DMS 273 (cell line): ENCODE measurements at regions not wholly inside any gene's neighbourhood (a gene's known extent, or its start where the extent isn't known, plus 50 kb on each side); places are given as distances from the start of the nearest gene placed in this dataset.
"Not testable (repeated sequence)": the region's sequence is repeated elsewhere in the genome, so short reads cannot be mapped to it uniquely, and the experiment has no call there.

Experiments used
- DNase-seq: peaks from one replicate; lab custom pipeline; 2025; ENCODE audit not compliant: unreplicated experiment; lab: John Stamatoyannopoulos, UW

DNA sequence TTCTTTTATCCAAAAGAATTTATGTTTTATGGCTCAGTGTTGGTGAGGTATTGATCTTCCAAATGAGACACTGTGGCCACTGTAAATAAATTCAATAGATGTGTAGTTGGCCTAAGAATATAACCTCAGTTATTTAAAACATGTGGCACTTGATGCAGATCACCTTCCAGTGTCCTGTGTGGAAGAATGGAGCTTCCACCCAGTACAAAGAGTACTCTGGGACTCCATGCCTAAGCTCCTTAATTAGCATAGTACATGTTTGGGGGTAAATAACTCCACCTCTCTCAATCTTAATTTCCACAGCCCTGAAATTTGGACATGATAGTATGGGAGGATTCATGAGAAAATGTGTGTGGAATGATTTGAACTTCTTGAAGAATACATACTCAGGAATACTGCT, 105.7 kb downstream of the SPDYE17 start:
- DNase-seq, result not testable (repeated sequence)

DNA sequence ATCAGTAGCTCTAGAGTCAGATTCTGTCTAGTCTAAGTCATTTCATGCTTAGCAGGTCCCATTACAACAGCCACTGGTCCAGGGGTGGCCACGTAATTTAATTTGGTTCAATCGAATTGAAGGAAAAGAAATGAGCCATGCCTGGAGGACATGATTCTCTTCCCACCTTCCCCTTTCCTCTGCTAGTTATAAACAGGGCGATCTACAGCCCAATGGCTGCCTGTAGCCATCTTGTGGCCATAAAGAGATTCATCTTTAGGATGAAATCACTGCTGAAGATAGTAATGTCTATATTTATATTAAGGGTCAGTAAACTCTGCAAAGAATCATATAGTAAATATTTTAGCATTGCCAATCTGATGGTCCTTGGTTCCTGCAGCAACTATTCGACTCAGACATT, 107.4 kb downstream of the SPDYE17 start:
- DNase-seq, result peak; percentile 23

DNA sequence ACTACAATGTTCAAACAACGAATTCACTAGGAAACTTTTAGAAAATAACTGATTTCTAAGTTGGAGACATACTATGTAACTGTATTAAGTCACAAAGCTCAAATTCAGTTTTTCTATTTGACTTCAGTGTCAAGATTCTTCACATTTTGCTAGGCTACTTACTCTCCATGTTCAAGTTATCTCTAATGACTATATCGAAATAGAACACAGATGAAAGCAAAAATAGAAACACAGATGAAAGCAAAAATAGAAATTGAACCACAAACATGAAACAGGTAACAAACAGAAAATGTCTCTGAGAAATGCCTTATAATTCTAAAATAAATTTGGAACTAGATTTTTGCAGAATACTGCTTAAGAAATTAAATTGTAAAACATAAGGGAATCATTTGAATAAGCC, 113.5 kb downstream of the SPDYE17 start:
- DNase-seq, result not testable (repeated sequence)

DNA sequence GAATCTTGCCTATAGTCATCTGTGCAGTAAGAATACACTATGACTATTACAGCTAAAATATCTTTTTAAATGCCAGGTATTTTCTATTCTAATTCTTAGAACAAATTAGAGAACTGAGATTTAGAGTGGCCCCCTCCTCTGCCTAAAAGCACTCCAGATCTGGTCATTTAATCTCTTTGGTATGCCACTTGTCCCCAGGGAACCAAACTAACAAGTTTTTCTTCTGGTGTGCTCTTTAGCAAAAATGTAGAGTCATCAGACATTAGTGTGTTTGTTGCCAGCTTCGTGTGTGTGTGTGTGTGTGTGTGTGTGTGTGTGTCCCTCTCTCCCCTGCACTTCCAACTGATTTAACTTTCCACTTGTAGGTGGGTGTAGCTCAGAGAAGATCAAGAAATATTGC, 117.8 kb downstream of the SPDYE17 start:
- DNase-seq, result not testable (repeated sequence)

DNA sequence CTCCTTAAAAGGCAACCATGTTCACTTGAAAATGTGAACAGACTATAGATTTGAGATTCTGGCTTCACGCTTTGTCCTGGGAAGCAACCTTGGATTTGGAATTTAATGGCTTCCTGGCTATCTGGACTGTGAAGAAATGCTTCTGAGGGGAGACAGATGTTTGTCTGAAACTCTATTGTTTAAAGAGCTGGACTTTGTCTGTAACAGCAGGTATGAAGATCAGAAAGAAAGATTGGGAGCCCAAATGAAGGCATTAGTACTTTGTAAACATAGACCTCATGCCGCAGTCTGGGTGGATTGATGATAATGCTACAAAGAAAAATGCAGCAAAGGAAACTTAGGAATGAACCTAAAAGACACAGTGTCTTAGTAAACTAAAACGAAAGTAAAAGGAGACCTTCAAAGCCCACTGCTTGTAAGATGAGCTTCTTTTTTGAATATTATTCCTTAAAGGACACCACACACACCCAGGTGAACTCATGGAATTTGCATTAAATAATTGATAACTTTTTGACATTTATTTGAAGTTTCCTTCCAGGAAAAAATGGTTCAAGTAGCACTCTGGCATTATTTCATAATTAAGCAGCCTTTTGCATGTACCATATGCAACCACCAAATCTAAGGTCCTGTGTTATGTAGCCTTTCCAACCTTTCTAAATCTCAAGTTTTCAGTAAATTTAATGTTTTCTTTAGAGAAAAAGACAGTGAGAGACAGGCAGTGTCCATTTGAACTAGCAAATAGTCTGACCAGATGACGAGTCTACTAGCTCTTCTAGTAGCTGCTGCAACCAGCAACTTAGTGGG, 119.9 kb downstream of the SPDYE17 start:
- DNase-seq, result not testable (repeated sequence)

DNA sequence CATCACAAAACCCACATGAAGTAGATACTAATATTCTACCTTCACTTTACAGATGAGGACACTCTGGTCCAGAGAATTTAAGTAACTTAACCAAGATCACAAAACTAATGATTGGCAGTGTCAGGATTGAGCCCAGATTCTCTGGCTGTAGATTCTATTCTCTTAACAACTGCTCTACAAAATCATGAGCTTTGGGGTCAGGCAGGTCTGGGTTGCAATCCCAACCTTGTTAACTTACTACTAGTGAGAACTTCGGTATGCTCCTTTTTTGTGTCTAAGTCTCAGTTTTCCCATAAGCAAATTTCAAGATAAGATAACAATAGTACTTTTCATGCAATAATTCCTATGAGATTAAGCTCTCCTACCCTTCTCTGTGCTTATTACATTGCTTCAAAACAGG, 127.5 kb downstream of the SPDYE17 start:
- DNase-seq, result not testable (repeated sequence)

DNA sequence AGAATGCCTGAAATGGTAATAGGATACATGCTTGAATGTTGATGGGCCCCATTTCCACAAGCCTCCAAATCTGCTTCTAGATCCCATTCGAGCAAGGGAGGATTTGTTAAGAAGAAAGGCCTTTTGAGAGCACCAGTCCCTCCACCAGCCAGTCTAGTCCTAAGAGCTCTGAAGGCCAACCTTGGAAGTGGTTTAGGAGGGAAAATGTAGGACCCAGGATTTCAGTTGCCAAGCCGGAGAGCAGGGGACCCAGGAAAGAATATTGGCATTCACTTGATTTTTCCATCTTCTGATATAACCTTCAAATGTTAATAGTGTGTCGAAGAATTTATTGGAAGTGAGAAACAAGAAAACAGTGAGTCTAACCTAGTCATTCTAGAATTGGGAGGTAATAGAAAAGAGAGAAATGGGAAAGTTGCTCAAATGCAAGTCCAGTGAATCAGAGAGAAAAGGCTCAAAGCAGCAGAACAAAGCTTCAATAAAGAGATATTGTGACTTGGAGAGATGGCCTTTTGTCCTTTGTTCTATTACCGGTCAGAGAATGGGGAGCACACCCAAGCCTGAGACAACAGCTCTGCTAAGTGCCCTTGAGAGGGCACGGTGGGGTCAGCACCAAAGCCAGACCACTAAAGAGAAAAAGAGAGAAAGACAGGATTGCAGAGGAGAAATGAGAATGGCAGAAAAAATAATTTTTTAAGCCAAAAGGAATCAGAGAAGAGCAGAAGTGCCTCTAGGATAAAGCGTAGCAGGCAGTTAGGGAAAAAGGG, 130.0 kb downstream of the SPDYE17 start:
- DNase-seq, result not testable (repeated sequence)

DNA sequence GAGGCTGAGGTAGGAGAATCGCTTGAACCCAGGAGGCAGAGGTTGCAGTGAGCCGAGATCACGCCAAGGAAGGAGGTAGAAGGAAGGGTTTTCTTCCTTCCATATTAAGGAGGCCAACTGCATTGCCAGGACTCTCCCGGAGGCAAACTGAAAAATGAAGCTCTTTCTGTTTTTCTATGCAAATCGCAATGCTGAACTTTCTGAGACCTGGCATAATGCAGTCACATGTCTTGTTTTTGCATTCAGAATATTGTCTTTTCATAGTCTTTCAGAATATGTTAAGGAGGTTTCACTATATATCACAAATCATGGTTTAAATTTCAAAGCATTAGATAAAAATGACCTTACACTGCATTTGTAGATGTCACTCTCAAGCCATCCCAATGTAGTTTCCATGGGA, 133.4 kb downstream of the SPDYE17 start:
- DNase-seq, result not testable (repeated sequence)

DNA sequence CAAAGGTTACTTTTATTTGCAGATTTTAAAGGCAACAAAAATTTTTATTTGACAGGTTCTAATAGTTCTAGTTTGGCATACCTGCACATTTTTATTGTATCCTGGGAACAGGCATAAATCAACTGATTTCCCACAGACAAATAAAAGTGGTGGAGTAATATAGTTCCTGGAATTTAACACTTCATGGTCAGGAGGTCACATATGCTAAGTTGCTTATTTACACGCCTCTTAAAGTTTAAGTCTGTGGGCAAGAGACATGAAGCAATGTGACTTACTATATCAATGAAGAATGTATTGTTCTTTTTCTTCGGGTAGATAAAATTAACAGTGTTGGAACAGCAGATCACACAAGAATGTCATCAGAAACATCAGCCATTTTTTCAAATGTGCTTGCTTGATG, 135.2 kb downstream of the SPDYE17 start:
- not testable (repeated sequence) for DNase-seq

DNA sequence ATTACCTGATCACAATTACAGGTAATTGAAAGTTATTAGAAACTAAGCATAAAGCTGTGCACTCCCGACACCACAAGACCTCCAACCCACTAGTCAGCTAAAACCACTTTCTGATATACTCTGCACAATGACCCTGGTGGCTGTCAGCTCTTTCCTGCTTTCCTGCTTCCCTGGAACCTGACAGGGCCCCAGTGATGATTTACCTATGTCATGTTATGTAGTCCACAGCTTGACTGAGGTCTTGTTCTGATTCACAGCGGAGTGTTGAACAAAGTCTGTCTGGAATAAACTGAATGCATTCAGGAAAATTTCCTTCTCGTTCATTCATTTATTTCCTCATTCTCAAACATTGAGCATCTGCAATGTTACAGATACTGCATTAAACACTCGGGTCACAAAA, 136.5 kb downstream of the SPDYE17 start:
- not testable (repeated sequence) for DNase-seq

DNA sequence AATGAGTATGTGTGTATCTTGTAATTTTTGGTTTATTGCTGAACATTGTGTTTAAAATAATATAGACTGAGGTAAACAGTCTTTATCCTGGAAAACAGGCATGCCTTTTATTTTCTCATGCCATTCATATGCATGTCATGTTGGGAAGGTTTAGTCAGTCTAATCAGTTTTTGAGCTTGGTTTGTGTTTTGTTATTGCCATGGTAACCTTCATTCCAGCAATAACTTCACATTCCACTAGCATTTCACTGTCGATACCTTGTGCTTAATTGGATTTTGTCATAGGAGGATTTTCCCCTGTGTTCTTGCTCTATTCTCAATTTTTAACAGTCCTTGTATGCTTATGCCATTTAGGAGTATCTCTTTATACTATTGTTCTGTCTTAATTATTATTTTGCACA, 140.4 kb downstream of the SPDYE17 start:
- not testable (repeated sequence) for DNase-seq

DNA sequence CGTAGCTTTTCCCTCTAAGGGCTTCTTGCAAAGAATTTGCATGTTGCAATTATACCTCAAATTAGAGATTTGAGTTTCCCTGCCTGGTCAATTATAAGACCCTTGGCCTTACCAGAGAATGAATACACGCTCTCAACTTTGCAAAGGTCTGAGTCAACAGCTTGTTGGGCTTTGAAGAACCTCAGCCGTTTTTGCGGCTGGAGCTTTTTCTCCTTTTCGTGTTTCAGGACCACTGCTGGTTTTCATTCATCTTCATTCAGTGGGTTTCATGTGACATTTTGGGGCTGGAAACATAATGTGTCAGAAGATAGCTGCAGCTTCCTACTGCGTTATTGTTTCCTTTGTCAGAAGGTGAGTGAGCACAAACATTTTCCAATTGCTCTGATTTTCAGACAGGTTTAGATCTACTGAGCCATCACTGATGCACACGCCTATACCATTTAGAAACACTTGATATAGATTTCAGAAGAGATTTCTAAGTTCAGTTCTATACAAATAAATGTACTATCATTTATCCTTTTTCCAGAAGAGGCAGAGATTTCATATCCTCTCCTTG, 152.3 kb downstream of the SPDYE17 start:
- DNase-seq, result not testable (repeated sequence)

DNA sequence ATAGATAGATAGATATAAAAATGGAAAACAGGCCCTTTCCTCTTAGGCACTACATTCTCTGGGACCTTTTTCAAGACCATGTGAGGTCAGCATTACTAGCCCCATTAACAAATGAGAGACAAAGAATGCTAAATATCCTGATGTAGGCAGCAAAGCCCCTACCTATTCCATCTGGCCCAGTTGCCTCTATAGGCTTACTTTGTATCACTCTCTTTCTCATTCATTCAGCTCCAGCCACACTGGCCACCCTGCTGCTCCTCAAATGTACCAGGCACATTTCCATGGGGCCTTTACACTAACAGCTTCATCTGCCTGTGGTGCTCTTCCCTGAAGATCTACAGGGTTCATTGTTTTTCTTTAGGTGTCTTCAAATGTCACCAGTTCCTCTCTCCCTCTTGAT, 156.4 kb downstream of the SPDYE17 start:
- DNase-seq, result not testable (repeated sequence)

DNA sequence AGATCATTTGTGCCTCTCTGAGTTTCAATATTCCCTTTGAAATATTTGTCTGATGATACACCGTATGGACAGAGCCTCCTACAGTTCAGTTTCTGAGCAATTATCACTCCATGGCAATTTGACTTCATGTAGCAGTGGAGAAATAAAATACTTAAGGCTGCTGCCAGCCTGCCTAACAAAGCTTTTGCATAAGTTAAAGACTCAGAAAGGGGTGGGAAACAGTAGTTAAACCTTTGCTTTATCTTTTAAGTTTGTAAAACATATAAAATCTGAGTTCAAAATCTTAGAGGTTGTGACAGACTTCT, 161.7 kb downstream of the SPDYE17 start:
- DNase-seq, result not testable (repeated sequence)

DNA sequence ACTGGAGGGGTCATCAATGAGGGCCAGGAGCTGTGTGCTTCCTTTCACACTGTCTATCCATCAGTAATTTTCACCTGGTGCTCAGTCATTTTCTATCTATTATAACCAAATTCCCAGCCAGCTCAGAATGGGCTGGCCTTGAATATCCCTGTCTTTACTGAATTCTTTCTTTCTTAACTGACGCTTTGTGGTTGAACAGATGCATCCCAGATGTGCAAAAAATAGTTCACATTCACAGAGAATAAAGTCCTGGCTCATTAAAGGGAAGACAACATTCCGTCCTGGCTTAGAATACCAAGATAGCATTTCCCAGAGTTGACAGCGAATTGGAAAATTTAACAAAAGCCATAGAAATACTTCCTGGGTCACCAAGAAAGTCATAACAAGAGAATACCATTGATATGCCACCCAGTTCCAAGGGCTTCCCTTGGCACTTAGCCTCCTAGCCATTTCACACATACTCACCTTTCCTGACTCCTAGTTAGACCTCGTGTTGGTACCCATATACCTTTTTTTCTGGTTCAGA, 164.7 kb downstream of the SPDYE17 start:
- DNase-seq, result not testable (repeated sequence)

DNA sequence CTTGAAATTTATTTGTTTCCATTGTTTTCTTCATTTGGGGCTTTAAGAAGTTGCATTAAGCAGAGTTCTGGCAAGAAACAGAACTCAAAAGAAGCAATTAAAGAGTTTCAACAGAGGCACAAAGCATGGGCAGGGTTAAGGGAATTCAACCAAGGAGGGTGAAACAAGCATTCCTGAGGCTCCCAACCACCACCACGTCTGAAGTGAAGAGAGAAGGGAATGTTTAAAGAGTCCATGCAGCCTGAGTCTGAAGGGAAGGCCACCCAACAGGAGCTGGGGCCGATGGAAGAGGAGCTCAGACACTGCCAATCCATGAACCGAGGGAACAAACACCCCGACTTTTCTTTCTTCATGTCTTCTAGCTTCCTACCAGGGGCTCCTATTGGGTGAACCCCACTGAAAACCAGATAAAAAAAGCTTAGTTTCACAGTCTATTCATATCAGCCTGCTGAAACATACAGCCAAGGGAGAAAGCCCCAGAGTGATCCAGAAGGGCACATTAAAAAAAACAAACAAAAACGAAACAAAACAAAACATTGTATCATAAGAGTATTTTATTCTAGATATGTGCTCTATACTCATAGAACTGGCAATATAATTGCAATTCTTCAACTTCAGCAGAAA, 168.9 kb downstream of the SPDYE17 start:
- not testable (repeated sequence) for DNase-seq

DNA sequence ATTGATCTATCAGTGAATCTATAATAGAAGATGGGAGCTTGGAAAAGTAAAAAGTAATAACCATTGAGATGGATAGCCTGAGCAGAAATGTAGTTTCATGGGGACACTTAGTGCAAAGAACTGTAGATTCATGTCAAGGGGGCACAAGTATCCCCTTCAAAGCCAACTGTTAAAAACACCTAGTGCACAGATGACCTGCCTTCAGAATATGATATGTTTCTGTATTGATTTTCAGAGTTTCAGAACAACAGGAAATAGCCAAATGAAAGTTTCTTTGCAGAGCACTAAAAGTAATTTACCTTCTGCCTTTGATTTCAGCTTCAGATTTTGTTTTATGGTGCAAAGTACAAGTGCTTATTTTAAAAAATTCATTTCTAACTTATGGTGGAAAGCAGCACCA, 169.9 kb downstream of the SPDYE17 start:
- DNase-seq, result not testable (repeated sequence)

DNA sequence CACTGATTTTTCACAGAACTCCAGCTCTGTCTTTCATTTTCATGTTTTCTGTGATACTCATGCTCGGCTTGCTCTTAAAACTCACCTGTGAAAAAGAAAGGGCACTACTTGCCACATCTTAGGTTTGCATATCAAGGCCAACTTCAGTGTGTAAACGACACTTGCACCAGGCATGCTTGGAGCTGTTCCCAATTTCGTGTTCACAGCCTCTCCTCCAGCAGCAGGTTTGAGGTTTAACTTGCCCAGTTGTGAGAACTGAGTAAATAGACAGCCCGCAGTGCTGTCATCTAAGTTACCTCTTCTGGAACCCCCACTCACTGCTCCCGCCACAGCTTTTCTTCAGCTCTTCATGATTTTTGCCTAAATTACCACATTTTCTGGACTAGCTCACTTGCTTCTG, 172.2 kb downstream of the SPDYE17 start:
- DNase-seq, result not testable (repeated sequence)

DNA sequence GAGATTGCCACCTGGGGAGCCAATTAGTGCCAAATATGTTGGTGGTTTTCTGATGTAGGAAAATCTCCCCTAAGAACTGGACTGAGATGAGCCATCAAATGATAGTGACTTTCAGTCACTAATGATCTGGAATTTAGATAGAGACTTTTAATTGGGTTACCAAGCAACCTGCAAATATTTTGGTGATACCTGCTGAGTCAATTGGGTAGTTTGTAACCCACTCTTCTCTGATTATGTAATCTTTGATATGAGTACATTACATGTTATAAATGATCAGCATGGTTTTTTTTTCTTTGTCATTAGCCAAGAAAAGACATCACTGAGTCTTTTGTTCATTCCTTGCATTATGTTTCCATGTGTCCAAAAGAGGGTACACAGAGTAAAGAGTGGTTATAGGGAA, 177.5 kb downstream of the SPDYE17 start:
- DNase-seq, result not testable (repeated sequence)

DNA sequence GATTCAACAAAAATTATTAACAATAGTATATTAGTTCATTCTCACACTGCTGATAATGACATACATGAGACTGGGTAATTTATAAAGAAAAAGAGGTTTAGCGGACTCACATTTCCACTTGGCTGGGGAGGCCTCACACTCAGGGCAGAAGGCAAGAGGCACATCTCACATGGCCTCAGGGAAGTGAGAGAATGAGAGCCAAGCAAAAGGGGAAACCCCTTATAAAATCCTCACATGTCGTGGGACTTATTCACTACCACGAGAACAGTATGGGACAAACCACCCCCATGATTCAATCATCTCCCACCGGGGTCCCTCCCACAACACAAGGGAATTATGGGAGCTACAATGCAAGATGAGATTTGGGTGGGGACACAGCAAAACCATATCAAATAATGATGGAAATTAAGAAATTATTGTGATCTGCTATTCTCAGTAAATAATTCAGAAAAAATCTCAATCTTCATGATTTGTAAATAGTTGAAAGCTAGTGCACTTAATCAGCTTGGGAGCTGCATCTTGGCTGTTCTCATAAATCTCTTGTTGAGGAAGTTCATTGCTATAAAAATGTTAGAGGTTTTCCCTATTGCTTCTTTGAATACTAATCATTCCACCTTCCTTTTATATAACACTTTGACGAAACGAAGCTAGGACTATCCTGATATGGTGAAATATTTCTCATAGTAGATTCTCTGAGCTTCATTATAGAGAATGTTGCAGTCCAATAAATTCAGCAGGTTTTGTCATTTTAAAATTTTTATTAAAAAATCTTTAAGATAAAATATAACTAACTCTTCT, 179.2 kb downstream of the SPDYE17 start:
- not testable (repeated sequence) for DNase-seq
